Esophagus squamous epithelium (tissue), 5 donors: ENCODE measurements at regions not wholly inside any gene's neighbourhood (a gene's known extent, or its start where the extent isn't known, plus 50 kb on each side); places are given as distances from the start of the nearest gene placed in this dataset.

Experiments
- DNase-seq: peaks from one replicate; lab custom pipeline; 2025; lab: John Stamatoyannopoulos, UW
- H3K27ac ChIP-seq, 4 donors: fragments of 200-600 bp; sonication (generic); one replicate each; pipeline ENCODE4 v1.5.1; 2016 to 2019; ENCODE audit warnings: mild to moderate bottlenecking in 1 of 4
- H3K27me3 ChIP-seq, 4 donors: fragments of 200-600 bp; sonication (generic); 1 replicate in 3 of 4; 2 replicates in 1 of 4; pipeline versions ENCODE4 v1.5.1 to v1.6.0; 2017 to 2021; ENCODE audit warnings: antibody characterized with exemption in 1 of 4
- H3K36me3 ChIP-seq, 3 donors: fragments of 200-600 bp; sonication (generic); one replicate each; pipeline ENCODE4 v1.5.1; 2016 to 2019
- H3K4me1 ChIP-seq, 3 donors: fragments of 200-600 bp; sonication (generic); one replicate each; pipeline ENCODE4 v1.5.1; 2017 to 2019
- H3K4me3 ChIP-seq, 4 donors: fragments of 200-600 bp; sonication (generic); 1 replicate in 3 of 4; 2 replicates in 1 of 4; pipeline ENCODE4 v1.5.1; 2016 to 2019; ENCODE audit warnings: mild to moderate bottlenecking in 2 of 4, moderate library complexity in 1 of 4
- H3K9me3 ChIP-seq, 3 donors: fragments of 200-600 bp; sonication (generic); one replicate each; pipeline ENCODE4 v1.5.1; 2016 to 2019
- POLR2A ChIP-seq, 4 donors: fragments of 450-650 bp; IDR thresholded peaks; one replicate each; pipeline ENCODE4 v1.6.1; 2017; ENCODE audit warnings: antibody characterized with exemption in 4 of 4, mild to moderate bottlenecking in 4 of 4, moderate library complexity in 3 of 4
- WGBS, 2 donors: methylation state at CpG; one replicate each; pipeline ENCODE4 v1.1.5; 2018; 5-methylcytosine and 5-hydroxymethylcytosine counted together
- intact Hi-C: fragments of 100-400 bp; cut with DNase I; formaldehyde crosslinking; loops from one replicate; pipeline ENCODE4 v1.15.0; 2022
- TF ChIP-seq, protein P1 (sequence below), 6 experiments: fragments of 450-650 bp in 4 of 6; fragments of 200-600 bp in 2 of 6; sonication (generic) in 2 of 6; IDR thresholded peaks; one replicate each; pipeline ENCODE4 v1.5.1; 2016 to 2019; ENCODE audit warnings: antibody characterized with exemption in 6 of 6, mild to moderate bottlenecking in 4 of 6, moderate library complexity in 4 of 6
- donor health status: DM: yes; HTN: yes; CAD: no.

DNA sequence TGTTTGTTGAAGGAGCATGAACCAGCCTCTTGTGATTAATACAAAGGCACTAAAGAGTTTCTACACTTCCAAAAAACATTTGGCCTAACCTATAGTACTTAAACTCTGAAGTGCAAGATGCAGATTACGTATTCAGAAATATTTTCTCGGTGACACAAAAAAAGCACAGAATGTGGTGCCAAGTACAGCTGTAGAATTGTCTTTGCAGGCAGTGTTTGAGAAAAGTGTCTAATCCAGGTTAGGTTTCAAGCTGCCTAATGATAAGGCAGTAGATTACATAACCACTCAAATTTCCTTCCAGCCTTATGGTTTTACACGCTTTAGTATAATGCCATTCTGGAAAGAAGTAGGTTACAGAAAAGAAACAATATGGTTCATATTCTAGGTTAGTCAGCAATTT, 205.2 kb downstream of the KLHL28 start:
- 47 to 69% methylated on average over 3 of the region's 3 CpGs for WGBS, 2 donors
- no peak for DNase-seq
- Histone ChIP-seq H3K27ac (no peak overlapping the region), H3K4me1 (no peaks in the 10 kb centered on the region), H3K9me3 (no peaks in the 10 kb centered on the region), H3K27me3 (no peaks in the 10 kb centered on the region), H3K36me3 (no peaks in the 10 kb centered on the region), H3K4me3 (no peak overlapping the region)
- no peak for TF ChIP-seq POLR2A (IDR thresholded peaks at IDR 0.05)
- TF ChIP-seq, protein P1, sequence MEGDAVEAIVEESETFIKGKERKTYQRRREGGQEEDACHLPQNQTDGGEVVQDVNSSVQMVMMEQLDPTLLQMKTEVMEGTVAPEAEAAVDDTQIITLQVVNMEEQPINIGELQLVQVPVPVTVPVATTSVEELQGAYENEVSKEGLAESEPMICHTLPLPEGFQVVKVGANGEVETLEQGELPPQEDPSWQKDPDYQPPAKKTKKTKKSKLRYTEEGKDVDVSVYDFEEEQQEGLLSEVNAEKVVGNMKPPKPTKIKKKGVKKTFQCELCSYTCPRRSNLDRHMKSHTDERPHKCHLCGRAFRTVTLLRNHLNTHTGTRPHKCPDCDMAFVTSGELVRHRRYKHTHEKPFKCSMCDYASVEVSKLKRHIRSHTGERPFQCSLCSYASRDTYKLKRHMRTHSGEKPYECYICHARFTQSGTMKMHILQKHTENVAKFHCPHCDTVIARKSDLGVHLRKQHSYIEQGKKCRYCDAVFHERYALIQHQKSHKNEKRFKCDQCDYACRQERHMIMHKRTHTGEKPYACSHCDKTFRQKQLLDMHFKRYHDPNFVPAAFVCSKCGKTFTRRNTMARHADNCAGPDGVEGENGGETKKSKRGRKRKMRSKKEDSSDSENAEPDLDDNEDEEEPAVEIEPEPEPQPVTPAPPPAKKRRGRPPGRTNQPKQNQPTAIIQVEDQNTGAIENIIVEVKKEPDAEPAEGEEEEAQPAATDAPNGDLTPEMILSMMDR (IDR thresholded peaks at IDR 0.05), result no peak
- intact Hi-C loops, result no loop called here

GRCh38 chr14:44745371-44745770, 216.4 kb downstream of the KLHL28 start:
- no peak for DNase-seq
- no peaks in the 10 kb centered on the region for H3K4me1 ChIP-seq
- TF ChIP-seq POLR2A (IDR thresholded peaks at IDR 0.05), result no peak
- TF ChIP-seq, protein P1 (IDR thresholded peaks at IDR 0.05), result no peak
- H3K9me3 ChIP-seq, result peaks cover 0 to 7% (median 0%) of the 10 kb centered on the region in 3 donors
- H3K27me3 ChIP-seq, result no peaks in the 10 kb centered on the region
- WGBS, 2 donors, result no CpG with 5 or more reads among the region's 1 CpG
- H3K4me3 ChIP-seq, result no peak overlapping the region
- no peak overlapping the region for H3K27ac ChIP-seq
- no peaks in the 10 kb centered on the region for H3K36me3 ChIP-seq
- intact Hi-C loops, result no loop called here

DNA sequence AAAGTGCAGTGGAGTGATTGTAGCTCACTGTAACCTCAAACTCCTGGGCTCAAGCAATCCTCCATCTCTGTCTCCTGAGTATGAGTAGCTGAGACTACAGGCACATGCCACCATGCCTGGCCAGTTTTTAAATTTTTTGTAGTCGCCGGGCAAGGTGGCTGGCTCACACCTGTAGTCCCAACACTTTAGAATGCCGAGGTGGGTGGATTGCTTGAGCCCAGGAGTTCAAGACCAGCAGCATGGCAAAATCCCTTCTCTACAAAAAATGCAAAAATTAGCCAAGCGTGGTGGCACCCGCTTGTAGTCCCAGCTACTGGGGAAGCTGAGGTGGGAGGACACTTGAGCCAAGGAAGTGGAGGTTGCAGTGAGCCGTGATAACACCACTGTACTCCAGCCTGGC, 219.5 kb downstream of the KLHL28 start:
- Histone ChIP-seq H3K4me3 (no peak overlapping the region), H3K27ac (no peak overlapping the region), H3K4me1 (no peaks in the 10 kb centered on the region), H3K36me3 (no peaks in the 10 kb centered on the region), H3K9me3 (peaks cover 0 to 2% (median 0%) of the 10 kb centered on the region in 3 donors), H3K27me3 (no peaks in the 10 kb centered on the region)
- WGBS, 2 donors, result 77 to 88% methylated on average over 5 to 6 of the region's 6 CpGs
- TF ChIP-seq POLR2A (IDR thresholded peaks at IDR 0.05), result no peak
- intact Hi-C loops, result no loop called here
- DNase-seq, result no peak

DNA sequence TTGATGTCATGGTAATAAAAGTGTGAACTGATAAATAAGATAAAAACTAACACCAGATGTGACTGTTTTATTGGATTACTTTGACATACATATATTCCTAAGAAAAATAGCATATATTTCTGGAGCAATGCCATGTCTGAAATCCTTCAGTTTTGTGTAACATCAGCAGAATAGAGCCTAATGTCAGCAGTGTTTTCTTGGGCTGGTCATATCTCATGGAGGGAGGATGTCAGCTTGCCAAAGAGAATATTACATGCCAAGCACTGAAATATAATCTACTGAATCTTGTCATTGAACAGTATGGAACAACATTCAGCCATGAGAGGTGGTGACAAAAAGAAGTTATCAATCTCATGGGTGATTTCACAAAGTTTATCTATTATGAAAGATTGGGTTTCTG, 220.3 kb downstream of the KLHL28 start:
- TF ChIP-seq, protein P1 (IDR thresholded peaks at IDR 0.05), result no peak
- no peak for TF ChIP-seq POLR2A (IDR thresholded peaks at IDR 0.05)
- DNase-seq, result no peak
- H3K27ac ChIP-seq, result no peak overlapping the region

DNA sequence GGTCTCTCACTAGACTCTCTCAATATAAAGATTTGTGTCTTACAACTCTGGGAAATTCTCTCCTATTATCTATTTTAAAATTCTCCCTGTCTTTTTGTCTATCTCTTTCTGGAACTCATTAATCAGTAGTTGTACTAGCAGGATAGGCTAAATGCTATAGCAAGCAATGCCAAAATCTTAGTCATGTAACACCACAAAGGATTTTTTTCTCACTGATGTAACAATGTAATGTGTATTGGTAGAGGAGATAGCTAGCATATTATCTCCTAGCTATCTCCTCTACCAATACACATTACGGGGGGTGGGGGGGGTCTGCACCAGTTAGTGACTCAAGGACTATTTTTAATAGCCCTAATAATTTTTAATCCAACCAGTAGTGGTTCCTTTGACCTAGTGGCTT, 225.4 kb downstream of the KLHL28 start:
- no peak for TF ChIP-seq POLR2A (IDR thresholded peaks at IDR 0.05)
- TF ChIP-seq, protein P1 (IDR thresholded peaks at IDR 0.05), result no peak

More for the DNA sequence above, 220.3 kb downstream of the KLHL28 start:
- intact Hi-C loops, result no loop called here
- H3K36me3 ChIP-seq, result no peaks in the 10 kb centered on the region
- no peaks in the 10 kb centered on the region for H3K27me3 ChIP-seq
- H3K4me1 ChIP-seq, result no peaks in the 10 kb centered on the region
- H3K9me3 ChIP-seq, result no peaks in the 10 kb centered on the region
- no peak overlapping the region for H3K4me3 ChIP-seq

GRCh38 chr14:44732144-44732543, 225.1 kb upstream of the FSCB start:
- Histone ChIP-seq H3K4me1 (no peaks in the 10 kb centered on the region), H3K27ac (no peak overlapping the region), H3K27me3 (no peaks in the 10 kb centered on the region), H3K36me3 (no peaks in the 10 kb centered on the region), H3K9me3 (no peaks in the 10 kb centered on the region), H3K4me3 (no peak overlapping the region)
- DNase-seq, result no peak
- TF ChIP-seq, protein P1 (IDR thresholded peaks at IDR 0.05), result no peak
- TF ChIP-seq POLR2A (IDR thresholded peaks at IDR 0.05), result no peak
- intact Hi-C loops, result no loop called here

More for the DNA sequence above, 225.4 kb downstream of the KLHL28 start:
- no peak for DNase-seq
- H3K9me3 ChIP-seq, result no peaks in the 10 kb centered on the region
- no peaks in the 10 kb centered on the region for H3K36me3 ChIP-seq
- no peaks in the 10 kb centered on the region for H3K4me1 ChIP-seq
- no peak overlapping the region for H3K27ac ChIP-seq
- no peak overlapping the region for H3K4me3 ChIP-seq
- H3K27me3 ChIP-seq, result no peaks in the 10 kb centered on the region
- intact Hi-C loops, result no loop called here
- 63 to 67% methylated on average over 1 of the region's 1 CpG for WGBS, 2 donors
